K562 (cell line): ENCODE measurements at regions not wholly inside any gene's neighbourhood (a gene's known extent, or its start where the extent isn't known, plus 50 kb on each side); places are given as distances from the start of the nearest gene placed in this dataset.
"Not testable (repeated sequence)": the region's sequence is repeated elsewhere in the genome, so short reads cannot be mapped to it uniquely, and the experiment has no call there.

ENCODE experiments used
- ATAC-seq: fragments of 200-7000 bp; cut with Tn5 transposase; 3 replicates; pipeline ENCODE4 v1.9.1; 2020; ENCODE audit warnings: moderate library complexity
- BruUV-seq: library from RNA; stranded (reverse); fragments of 400-500 nt; replicated peaks from 2 replicates; lab custom pipeline; 2021; lab: Mats Ljungman, UMichigan
- CTCF ChIA-PET: fragments of 300-600 bp; formaldehyde crosslinking; extraction: SDS; loops from one replicate; lab custom pipeline; 2021; ENCODE audit warnings: low intra/inter-chr PET ratio; lab: Yijun Ruan, JAX
- POLR2A ChIA-PET: fragments of 300-600, 350-650 bp; sonication (Branson Sonifier 250); formaldehyde crosslinking; extraction: SDS; loops from one replicate; lab custom pipeline; 2021; ENCODE audit warnings: antibody characterized with exemption, inconsistent platforms; lab: Yijun Ruan, JAX
- DNase-seq, 4 experiments: peaks; one replicate each; pipeline versions ENCODE4 v3.0.0 to v3.0.0-alpha.2; 2011 to 2018; ENCODE audit warnings: low spot score in 3 of 4, mixed read lengths in 3 of 4; ENCODE audit errors: extremely low read depth in 1 of 4
- FAIRE-seq: peaks from 2 replicates; lab custom pipeline; 2011; peaks lifted over from hg19 to GRCh38; lab: Jason Lieb, UNC
- H2AFZ ChIP-seq: 2 replicates; pipeline ENCODE4 v1.6.0; 2011; ENCODE audit warnings: low read depth, low read length, control low read depth, inconsistent platforms
- H3K27ac ChIP-seq: fragments of 200-600 bp; 3 replicates; pipeline ENCODE4 v1.8.0; 2011; ENCODE audit warnings: low read depth, mild to moderate bottlenecking, control low read depth, inconsistent platforms, low read length, moderate library complexity, mixed read lengths; ENCODE audit errors: extremely low read depth
- H3K27me3 ChIP-seq, 2 experiments: fragments of 300-600 bp in 1 of 2; 2 replicates in 1 of 2; 3 replicates in 1 of 2; pipeline versions ENCODE4 v1.6.0 to v1.8.0; 2011; ENCODE audit warnings: inconsistent platforms in 2 of 2, low read length in 2 of 2, mild to moderate bottlenecking in 1 of 2, mixed read lengths in 1 of 2, moderate library complexity in 1 of 2; ENCODE audit not compliant: control insufficient read depth in 2 of 2, insufficient read depth in 2 of 2
- H3K36me3 ChIP-seq: fragments of 300-600 bp; 3 replicates; pipeline ENCODE4 v1.8.0; 2011; ENCODE audit warnings: mild to moderate bottlenecking, low read length, inconsistent platforms; ENCODE audit not compliant: control insufficient read depth, insufficient read depth
- H3K4me1 ChIP-seq, 2 experiments: fragments of 200-600 bp in 1 of 2; replicated peaks in 1 of 2; 2 replicates in 1 of 2; 3 replicates in 1 of 2; pipeline versions ENCODE4 v1.5.1 to v1.8.0; 2011; ENCODE audit warnings: inconsistent platforms in 2 of 2, low read length in 2 of 2, mild to moderate bottlenecking in 1 of 2, mixed read lengths in 1 of 2, moderate library complexity in 1 of 2; ENCODE audit not compliant: control insufficient read depth in 2 of 2, insufficient read depth in 2 of 2
- H3K4me2 ChIP-seq: 2 replicates; pipeline ENCODE4 v1.6.1; 2011; ENCODE audit warnings: low read length, control low read depth, inconsistent platforms, mixed read lengths; ENCODE audit not compliant: insufficient read depth
- H3K4me3 ChIP-seq: fragments of 200-600 bp; sonication (generic), shearing (Covaris generic); 2 replicates; pipeline ENCODE4 v1.5.1; 2016; ENCODE audit warnings: control low read depth, inconsistent platforms
- H3K79me2 ChIP-seq: fragments of 200-600 bp; 3 replicates; pipeline ENCODE4 v1.8.0; 2011; ENCODE audit warnings: low read length, inconsistent platforms; ENCODE audit not compliant: control insufficient read depth, insufficient read depth
- H3K9ac ChIP-seq, 2 experiments: 2 replicates each; pipeline versions ENCODE4 v1.6.0 to v1.6.1; 2011; ENCODE audit warnings: low read depth in 2 of 2, low read length in 2 of 2, control low read depth in 1 of 2, inconsistent platforms in 1 of 2, mild to moderate bottlenecking in 1 of 2, mixed read lengths in 1 of 2; ENCODE audit not compliant: insufficient read depth in 1 of 2
- H3K9me1 ChIP-seq: one replicate; pipeline ENCODE4 v1.6.0; 2011; ENCODE audit warnings: inconsistent platforms, mild to moderate bottlenecking, low read length, moderate library complexity; ENCODE audit not compliant: control insufficient read depth, insufficient read depth
- H3K9me3 ChIP-seq: replicated peaks from 2 replicates; pipeline ENCODE4 v1.5.1; 2011; ENCODE audit warnings: low read depth, low read length, inconsistent platforms; ENCODE audit not compliant: control insufficient read depth, insufficient read depth
- H4K20me1 ChIP-seq: replicated peaks from 2 replicates; pipeline ENCODE4 v1.6.1; 2011; ENCODE audit warnings: low read length, inconsistent platforms, mixed read lengths; ENCODE audit not compliant: control insufficient read depth, insufficient read depth
- AFF1 ChIP-seq, 2 experiments: fragments of 450-650 bp; IDR thresholded peaks; 2 replicates each; pipeline ENCODE4 v1.6.1; 2018; ENCODE audit warnings: mild to moderate bottlenecking in 2 of 2, low read depth in 1 of 2; ENCODE audit not compliant: partially characterized antibody in 2 of 2
- TRIM28 ChIP-seq: fragments of 450-650 bp; IDR thresholded peaks from 2 replicates; pipeline ENCODE4 v1.6.1; 2017
- in situ Hi-C: fragments of 300-500 bp; cut with MboI; formaldehyde crosslinking; loops from 4 replicates; pipeline ENCODE4 v1.15.0; 2018; ENCODE audit warnings: inconsistent platforms, mixed read lengths
- intact Hi-C: fragments of 100-400 bp; cut with micrococcal nuclease; formaldehyde crosslinking; loops from 2 replicates; pipeline ENCODE4 v1.14.2; 2022

GRCh38 chr11:13614918-13615317, 53.5 kb upstream of the FAR1 start:
- BruUV-seq, H3K79me2 ChIP-seq, H3K4me1 ChIP-seq, H3K27me3 ChIP-seq, in situ Hi-C loops, H3K36me3 ChIP-seq, CTCF ChIA-PET, ATAC-seq, H2AFZ ChIP-seq, H3K27ac ChIP-seq, DNase-seq, H3K4me2 ChIP-seq, H3K9me3 ChIP-seq, H3K4me3 ChIP-seq, intact Hi-C loops, FAIRE-seq, POLR2A ChIA-PET, H3K9me1 ChIP-seq, H4K20me1 ChIP-seq, H3K9ac ChIP-seq: not testable (repeated sequence)
- peak in 1 of 2 experiments; percentile 100 for TF ChIP-seq AFF1 (IDR thresholded peaks at IDR 0.05; ENCODE audit: low read depth in 1 of 2, partially characterized antibody in 2 of 2)
- TF ChIP-seq TRIM28 = peak; percentile 49; the same call in 1 of the 2 replicates
